Tibial nerve (tissue), 4 donors: ENCODE measurements at regions not wholly inside any gene's neighbourhood (a gene's known extent, or its start where the extent isn't known, plus 50 kb on each side); places are given as distances from the start of the nearest gene placed in this dataset.

Source experiments
- DNase-seq, 2 donors: peaks; one replicate each; pipeline ENCODE4 v3.0.0-alpha.2; 2019; ENCODE audit warnings: low spot score in 2 of 2
- H3K27ac ChIP-seq, 4 donors: fragments of 200-600 bp; sonication (generic) in 3 of 4; one replicate each; pipeline ENCODE4 v1.5.1; 2017 to 2019; ENCODE audit warnings: mild to moderate bottlenecking in 1 of 4
- H3K27me3 ChIP-seq, 2 donors: fragments of 200-600 bp; sonication (generic) in 1 of 2; one replicate each; pipeline versions ENCODE4 v1.5.1 to v1.6.0; 2017 to 2019
- H3K36me3 ChIP-seq, 3 donors: fragments of 200-600 bp; sonication (generic); one replicate each; pipeline ENCODE4 v1.5.1; 2018 to 2019
- H3K4me1 ChIP-seq, 4 donors: fragments of 200-600 bp; sonication (generic) in 3 of 4; one replicate each; pipeline ENCODE4 v1.5.1; 2017 to 2019
- H3K4me3 ChIP-seq, 4 donors: fragments of 200-600 bp; sonication (generic) in 3 of 4; one replicate each; pipeline ENCODE4 v1.5.1; 2017 to 2019; ENCODE audit warnings: mild to moderate bottlenecking in 1 of 4, moderate library complexity in 1 of 4
- H3K9me3 ChIP-seq, 4 donors: fragments of 200-600 bp; sonication (generic) in 3 of 4; one replicate each; pipeline ENCODE4 v1.5.1; 2017 to 2019
- CTCF ChIP-seq, 5 experiments: fragments of 200-600 bp in 3 of 5; fragments of 450-650 bp in 2 of 5; sonication (generic) in 3 of 5; IDR thresholded peaks; one replicate each; pipeline ENCODE4 v1.5.1; 2016 to 2019; ENCODE audit warnings: antibody characterized with exemption in 5 of 5, mild to moderate bottlenecking in 3 of 5, moderate library complexity in 2 of 5
- EP300 ChIP-seq, 2 donors: sonication (generic); formaldehyde crosslinking; IDR thresholded peaks; one replicate each; pipeline ENCODE4 v1.6.1; 2017; ENCODE audit warnings: antibody characterized with exemption in 2 of 2, mild to moderate bottlenecking in 1 of 2
- POLR2A ChIP-seq, 2 donors: fragments of 450-650 bp; IDR thresholded peaks; one replicate each; pipeline ENCODE4 v1.6.1; 2017; ENCODE audit warnings: antibody characterized with exemption in 2 of 2, mild to moderate bottlenecking in 2 of 2, moderate library complexity in 2 of 2
- WGBS, 2 donors: methylation state at CpG; one replicate each; pipeline ENCODE4 v1.1.5; 2018; 5-methylcytosine and 5-hydroxymethylcytosine counted together

- 86 to 87% methylated on average over 1 of the region's 1 CpG for WGBS, 2 donors
- H3K27me3 ChIP-seq, result no peaks in the 10 kb centered on the region
- no peak for DNase-seq
- H3K36me3 ChIP-seq, result no peaks in the 10 kb centered on the region
- no peaks in the 10 kb centered on the region for H3K4me1 ChIP-seq
- no peak overlapping the region for H3K27ac ChIP-seq
- no peak for TF ChIP-seq EP300 (IDR thresholded peaks at IDR 0.05)
- TF ChIP-seq CTCF (IDR thresholded peaks at IDR 0.05), result no peak
- no peak for TF ChIP-seq POLR2A (IDR thresholded peaks at IDR 0.05)
- H3K9me3 ChIP-seq, result no peaks in the 10 kb centered on the region
- no peak overlapping the region for H3K4me3 ChIP-seq
These were observed 436.9 kb upstream of the MARCKS start for GRCh38 chr6:113420290-113420689.

- no peaks in the 10 kb centered on the region for H3K27me3 ChIP-seq
- H3K4me1 ChIP-seq, result no peaks in the 10 kb centered on the region
- H3K27ac ChIP-seq, result no peak overlapping the region
- no peaks in the 10 kb centered on the region for H3K9me3 ChIP-seq
- no peak for DNase-seq
- TF ChIP-seq EP300 (IDR thresholded peaks at IDR 0.05) (no peak), POLR2A (IDR thresholded peaks at IDR 0.05) (no peak), CTCF (IDR thresholded peaks at IDR 0.05) (no peak)
- H3K4me3 ChIP-seq, result no peak overlapping the region
- no peaks in the 10 kb centered on the region for H3K36me3 ChIP-seq
- 85 to 93% methylated on average over 1 of the region's 1 CpG for WGBS, 2 donors
These were observed 435.1 kb upstream of the MARCKS start for GRCh38 chr6:113421997-113422396.

- Histone ChIP-seq H3K4me1 (no peaks in the 10 kb centered on the region), H3K27ac (no peak overlapping the region), H3K4me3 (no peak overlapping the region), H3K9me3 (no peaks in the 10 kb centered on the region), H3K36me3 (no peaks in the 10 kb centered on the region), H3K27me3 (no peaks in the 10 kb centered on the region)
- DNase-seq, result no peak
- 97 to 98% methylated on average over 1 of the region's 1 CpG for WGBS, 2 donors
- TF ChIP-seq CTCF (IDR thresholded peaks at IDR 0.05), result no peak
- TF ChIP-seq EP300 (IDR thresholded peaks at IDR 0.05), result no peak
- TF ChIP-seq POLR2A (IDR thresholded peaks at IDR 0.05), result no peak
These were observed 433.2 kb upstream of the MARCKS start for GRCh38 chr6:113423956-113424355.

GRCh38 chr6:113425977-113426660, 431.0 kb upstream of the MARCKS start:
- no peaks in the 10 kb centered on the region for H3K36me3 ChIP-seq
- DNase-seq, result no peak
- 91 to 92% methylated on average over 3 of the region's 3 CpGs for WGBS, 2 donors
- no peak overlapping the region for H3K27ac ChIP-seq
- no peak for TF ChIP-seq CTCF (IDR thresholded peaks at IDR 0.05)
- no peak for TF ChIP-seq POLR2A (IDR thresholded peaks at IDR 0.05)
- no peak for TF ChIP-seq EP300 (IDR thresholded peaks at IDR 0.05)
- H3K9me3 ChIP-seq, result no peaks in the 10 kb centered on the region
- no peaks in the 10 kb centered on the region for H3K27me3 ChIP-seq
- H3K4me1 ChIP-seq, result no peaks in the 10 kb centered on the region
- no peak overlapping the region for H3K4me3 ChIP-seq

GRCh38 chr6:113427617-113428016, 429.5 kb upstream of the MARCKS start:
- H3K4me1 ChIP-seq, result peaks cover 0 to 5% (median 2%) of the 10 kb centered on the region in 4 donors
- no peaks in the 10 kb centered on the region for H3K27me3 ChIP-seq
- no peak for DNase-seq
- no peak overlapping the region for H3K4me3 ChIP-seq
- no peaks in the 10 kb centered on the region for H3K36me3 ChIP-seq
- no peaks in the 10 kb centered on the region for H3K9me3 ChIP-seq
- 94% methylated on average over 2 of the region's 2 CpGs for whole genome bisulfite sequencing, 2 donors
- no peak for TF ChIP-seq EP300 (IDR thresholded peaks at IDR 0.05)
- TF ChIP-seq POLR2A (IDR thresholded peaks at IDR 0.05), result no peak
- no peak for TF ChIP-seq CTCF (IDR thresholded peaks at IDR 0.05)
- no peak overlapping the region for H3K27ac ChIP-seq
